ENCODE measurements at regions not wholly inside any gene's neighbourhood (a gene's known extent, or its start where the extent isn't known, plus 50 kb on each side); places are given as distances from the start of the nearest gene placed in this dataset.

DNA sequence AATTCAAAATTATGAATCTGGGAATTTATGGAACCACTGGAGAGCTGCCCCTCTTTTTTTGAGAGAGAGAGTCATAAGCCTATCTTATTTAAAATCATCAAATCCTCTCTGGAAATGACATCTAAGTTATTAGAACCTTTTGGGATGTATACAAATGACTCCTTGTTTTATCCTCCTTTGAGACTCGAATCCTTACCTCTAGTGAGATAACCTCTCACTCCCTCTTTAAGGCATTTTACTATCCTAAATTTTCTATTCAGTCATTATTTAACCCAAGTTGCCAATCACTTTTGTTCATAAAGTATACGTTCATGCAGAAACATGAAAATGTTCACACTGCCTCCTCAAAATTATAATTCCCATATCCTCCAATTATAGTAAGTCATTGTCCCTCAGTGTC is 313.6 kb upstream of the C1orf87 start:
- TF ChIP-seq, protein P1, sequence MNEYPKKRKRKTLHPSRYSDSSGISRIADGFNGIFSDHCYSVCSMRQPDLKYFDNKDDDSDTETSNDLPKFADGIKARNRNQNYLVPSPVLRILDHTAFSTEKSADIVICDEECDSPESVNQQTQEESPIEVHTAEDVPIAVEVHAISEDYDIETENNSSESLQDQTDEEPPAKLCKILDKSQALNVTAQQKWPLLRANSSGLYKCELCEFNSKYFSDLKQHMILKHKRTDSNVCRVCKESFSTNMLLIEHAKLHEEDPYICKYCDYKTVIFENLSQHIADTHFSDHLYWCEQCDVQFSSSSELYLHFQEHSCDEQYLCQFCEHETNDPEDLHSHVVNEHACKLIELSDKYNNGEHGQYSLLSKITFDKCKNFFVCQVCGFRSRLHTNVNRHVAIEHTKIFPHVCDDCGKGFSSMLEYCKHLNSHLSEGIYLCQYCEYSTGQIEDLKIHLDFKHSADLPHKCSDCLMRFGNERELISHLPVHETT (tag by site-specific recombination; IDR thresholded peaks at IDR 0.05) = no peak
- TF ChIP-seq, protein P2, sequence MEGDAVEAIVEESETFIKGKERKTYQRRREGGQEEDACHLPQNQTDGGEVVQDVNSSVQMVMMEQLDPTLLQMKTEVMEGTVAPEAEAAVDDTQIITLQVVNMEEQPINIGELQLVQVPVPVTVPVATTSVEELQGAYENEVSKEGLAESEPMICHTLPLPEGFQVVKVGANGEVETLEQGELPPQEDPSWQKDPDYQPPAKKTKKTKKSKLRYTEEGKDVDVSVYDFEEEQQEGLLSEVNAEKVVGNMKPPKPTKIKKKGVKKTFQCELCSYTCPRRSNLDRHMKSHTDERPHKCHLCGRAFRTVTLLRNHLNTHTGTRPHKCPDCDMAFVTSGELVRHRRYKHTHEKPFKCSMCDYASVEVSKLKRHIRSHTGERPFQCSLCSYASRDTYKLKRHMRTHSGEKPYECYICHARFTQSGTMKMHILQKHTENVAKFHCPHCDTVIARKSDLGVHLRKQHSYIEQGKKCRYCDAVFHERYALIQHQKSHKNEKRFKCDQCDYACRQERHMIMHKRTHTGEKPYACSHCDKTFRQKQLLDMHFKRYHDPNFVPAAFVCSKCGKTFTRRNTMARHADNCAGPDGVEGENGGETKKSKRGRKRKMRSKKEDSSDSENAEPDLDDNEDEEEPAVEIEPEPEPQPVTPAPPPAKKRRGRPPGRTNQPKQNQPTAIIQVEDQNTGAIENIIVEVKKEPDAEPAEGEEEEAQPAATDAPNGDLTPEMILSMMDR (tag by site-specific recombination; IDR thresholded peaks at IDR 0.05) = no peak
- TF ChIP-seq ZSCAN30 (tag by site-specific recombination; IDR thresholded peaks at IDR 0.05) (no peak), ZNF341 (tag by site-specific recombination; IDR thresholded peaks at IDR 0.05; ENCODE audit: low read depth) (no peak), ZNF350 (tag by site-specific recombination; IDR thresholded peaks at IDR 0.05) (no peak)

Measured in HEK293 (cell line).